ENCODE measurements at regions not wholly inside any gene's neighbourhood (a gene's known extent, or its start where the extent isn't known, plus 50 kb on each side); places are given as distances from the start of the nearest gene placed in this dataset.

DNA sequence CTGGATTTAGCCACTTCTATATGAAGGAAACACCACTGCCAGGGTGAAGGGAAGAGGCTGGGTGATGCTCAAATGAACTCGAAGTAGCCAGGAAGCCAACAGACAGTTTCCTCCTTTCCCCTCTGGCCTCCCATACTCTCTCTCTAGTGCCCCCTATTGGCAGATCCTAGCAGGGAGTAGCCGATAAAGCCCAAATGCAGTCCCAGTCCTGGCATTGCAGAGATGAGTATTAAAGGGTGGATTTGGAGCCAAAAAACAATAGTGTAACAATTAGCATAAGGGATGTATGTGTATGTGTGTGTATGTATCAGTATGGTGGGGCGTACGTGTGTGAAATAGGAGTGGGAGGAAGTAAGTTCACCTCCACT is 213.8 kb upstream of the LDB2 start:
- peak; percentile 10 for DNase-seq (ENCODE audit: low spot score)

DNA sequence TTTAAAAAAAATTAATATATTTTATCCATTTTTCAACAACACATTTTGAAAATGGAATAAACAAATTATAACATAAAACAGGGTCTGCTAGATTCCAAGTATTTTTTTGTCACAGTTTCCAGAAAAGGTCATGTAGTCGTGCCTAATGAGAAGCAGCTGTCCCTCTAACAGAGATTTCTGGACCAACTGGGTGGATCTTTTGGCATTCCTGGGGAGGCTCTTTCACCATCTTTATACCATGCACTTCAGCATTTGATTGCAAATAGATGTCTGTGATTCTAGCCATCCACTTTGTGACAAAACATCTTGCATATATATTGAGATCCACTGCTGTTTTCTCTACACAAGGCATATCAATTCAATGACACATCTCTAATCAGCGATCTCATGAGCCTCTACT is 210.7 kb upstream of the LDB2 start:
- no peak for DNase-seq (ENCODE audit: low spot score)

DNA sequence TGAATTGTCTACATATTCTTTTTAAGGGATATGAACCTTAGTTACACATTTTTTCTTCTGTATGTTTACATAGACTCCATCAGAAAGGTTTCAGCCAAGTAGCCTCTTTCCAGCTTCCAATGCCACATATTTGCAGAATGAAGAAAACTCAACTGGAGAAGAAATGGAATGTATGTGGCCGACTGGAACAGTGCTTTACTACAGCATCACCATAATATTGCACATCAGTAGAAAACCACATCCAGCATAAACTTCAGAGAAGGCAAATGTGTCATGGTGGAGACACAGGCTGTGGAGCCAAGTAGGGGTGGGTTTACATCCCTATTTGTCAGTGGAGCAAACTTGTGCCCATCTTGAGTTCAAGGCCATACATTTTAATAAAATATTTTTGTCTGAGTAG is 204.8 kb upstream of the LDB2 start:
- DNase-seq (ENCODE audit: low spot score): no peak

- no peak for DNase-seq (ENCODE audit: low spot score)
These were observed 200.6 kb upstream of the LDB2 start for GRCh38 chr4:17098996-17099395.

DNA sequence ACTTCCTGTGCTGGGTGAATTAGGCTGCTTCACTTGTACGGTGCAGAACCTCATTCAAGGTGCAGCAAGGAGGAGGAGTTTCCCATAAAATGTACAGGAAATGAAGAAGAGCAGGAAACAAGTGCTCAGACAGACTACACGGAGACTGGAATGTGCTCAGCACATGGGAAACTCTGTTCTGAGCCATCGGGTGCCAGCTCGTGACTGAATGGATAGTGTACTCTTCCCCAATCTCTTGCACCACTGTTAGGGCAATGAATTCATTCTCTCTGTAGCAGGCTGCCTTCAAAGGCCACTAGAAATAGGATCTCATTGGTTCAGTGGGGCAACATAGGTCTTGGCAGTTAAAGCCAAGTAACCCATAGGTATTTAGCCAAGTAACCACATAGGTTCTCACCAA is 200.0 kb upstream of the LDB2 start:
- no peak for DNase-seq (ENCODE audit: low spot score)

DNA sequence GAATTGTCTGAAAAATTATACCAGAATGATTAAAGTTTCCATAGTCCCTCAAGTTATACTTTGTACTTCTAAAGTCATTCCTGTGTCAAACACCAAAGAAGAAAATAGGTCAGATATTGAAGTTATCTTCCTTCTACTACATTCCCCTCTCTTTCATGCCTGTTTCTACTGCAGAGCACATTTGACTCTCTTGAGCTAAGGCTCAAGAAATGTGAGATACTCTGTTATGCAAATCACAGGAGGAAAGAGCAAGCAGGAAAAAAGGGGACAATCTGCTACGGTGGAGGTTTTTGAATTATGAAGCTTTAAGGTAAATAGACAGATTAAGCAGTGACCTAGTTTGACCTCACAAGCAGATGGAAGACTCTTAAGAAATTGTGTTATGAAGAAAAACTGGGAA is 198.9 kb upstream of the LDB2 start:
- no peak for DNase-seq (ENCODE audit: low spot score)

- DNase-seq (ENCODE audit: low spot score): no peak
These were observed 198.2 kb upstream of the LDB2 start for GRCh38 chr4:17096692-17097091.

DNA sequence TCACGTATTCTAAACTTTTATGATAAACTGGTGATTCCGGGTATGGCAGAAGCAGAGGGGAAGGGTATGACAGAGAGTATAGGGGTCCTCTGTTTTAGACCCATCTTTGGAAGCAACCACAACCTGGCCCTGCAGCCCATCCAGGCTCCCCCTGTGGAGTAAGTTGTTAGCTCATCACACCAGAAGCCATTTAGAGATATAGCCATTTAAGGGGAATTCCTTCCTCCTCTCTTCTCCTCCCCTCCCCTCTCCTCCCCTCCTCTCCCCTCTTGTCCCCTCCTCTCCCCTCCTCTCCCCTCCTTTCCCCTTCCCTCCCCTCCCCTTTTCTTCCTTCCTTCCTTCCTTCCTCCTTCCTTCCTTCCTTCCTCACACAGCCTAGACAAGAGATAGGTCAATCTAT is 197.3 kb upstream of the LDB2 start:
- DNase-seq (ENCODE audit: low spot score): no peak

- DNase-seq (ENCODE audit: low spot score): no peak
These were observed 196.4 kb upstream of the LDB2 start for GRCh38 chr4:17094876-17095210.

DNA sequence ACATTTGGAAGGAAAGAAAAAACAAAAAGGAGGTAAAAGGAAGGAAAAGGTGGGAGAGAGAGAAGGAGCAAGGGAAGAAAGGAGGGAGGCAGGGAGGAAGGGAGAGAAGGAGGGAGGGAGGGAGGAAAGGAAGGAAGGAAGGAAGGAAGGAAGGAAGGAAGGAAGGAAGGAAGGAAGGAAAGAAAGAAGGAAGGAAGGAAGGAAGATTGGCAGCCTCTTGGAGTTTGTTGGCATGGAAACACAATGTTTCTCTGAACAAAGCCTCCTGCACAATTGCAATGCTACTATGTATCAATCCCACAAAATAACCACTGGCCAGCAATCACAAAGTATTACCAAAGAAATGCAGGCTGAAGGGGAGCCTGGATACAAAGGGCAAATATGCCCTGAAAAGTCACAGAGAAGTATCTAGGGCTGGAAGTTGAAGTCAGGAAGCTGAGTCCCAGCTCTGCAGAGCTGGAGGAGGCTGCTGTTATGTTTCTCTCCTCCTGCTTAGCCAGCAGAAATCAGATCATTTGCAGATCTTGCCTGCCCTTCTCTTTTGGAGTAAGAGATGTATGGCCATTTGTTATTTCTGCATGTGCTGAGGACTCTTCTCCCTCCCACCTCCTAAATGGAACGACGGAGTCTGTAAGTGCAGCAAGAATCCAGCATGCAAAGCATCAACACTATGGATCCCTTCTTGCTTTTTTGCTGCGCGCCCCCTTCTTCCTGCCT is 195.9 kb upstream of the LDB2 start:
- DNase-seq (ENCODE audit: low spot score): no peak

GRCh38 chr4:17093481-17093880 is 195.0 kb upstream of the LDB2 start:
- no peak for DNase-seq (ENCODE audit: low spot score)

DNA sequence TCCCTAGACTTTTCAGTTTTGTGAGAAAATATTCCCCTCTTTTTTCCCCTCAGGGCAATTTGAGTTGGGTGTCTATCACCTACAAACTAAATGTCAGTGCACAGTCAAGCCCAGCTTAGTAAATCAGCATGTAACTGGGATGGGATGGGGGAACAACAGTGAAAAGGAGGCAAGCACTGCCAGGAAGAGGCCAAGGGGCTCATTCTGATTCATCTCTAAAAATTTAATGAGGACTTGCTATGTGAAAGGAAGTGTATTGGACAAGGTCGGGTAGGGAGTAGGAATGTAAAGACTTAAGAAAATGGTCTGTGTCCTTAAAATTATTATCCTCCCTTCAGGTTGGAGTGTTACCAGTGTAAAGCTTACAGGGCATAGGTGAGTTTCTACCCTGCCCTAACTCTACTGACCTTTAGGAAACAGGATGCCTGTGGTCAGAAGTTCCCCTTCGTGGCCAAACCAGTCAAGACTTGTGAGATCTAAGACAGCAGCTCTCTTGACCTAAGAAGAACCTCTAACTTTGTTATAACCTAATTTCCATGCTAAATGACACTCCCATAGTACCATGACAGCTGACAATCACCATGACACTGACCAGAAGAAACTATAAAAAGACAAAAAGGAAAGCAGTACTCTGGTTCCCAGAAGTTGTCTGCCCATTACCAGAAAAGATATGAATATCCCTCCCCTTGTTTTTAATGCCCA is 194.4 kb upstream of the LDB2 start:
- DNase-seq (ENCODE audit: low spot score): no peak

DNA sequence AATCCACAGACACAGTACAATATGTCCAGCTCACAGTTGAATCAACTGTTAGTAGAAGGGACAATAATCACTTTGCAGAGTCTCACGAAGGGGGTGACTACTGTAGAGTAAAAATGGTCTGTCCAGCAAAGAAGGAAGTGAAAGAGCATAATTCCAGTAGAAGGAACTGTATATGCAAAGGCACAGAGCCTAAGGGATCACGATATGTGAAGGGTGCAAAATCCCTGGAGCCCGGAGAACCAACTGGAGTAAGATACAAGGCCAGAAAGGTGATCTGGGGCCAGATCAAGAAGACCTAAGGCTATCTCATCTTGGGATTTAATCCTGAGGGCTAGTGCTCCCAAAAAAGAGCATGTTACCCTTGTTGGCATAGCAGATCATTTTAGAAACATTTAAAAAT is 192.7 kb upstream of the LDB2 start:
- DNase-seq (ENCODE audit: low spot score): no peak

GRCh38 chr4:17090063-17090462 is 191.6 kb upstream of the LDB2 start:
- DNase-seq (ENCODE audit: low spot score): no peak

- no peak for DNase-seq (ENCODE audit: low spot score)
These were observed 187.0 kb upstream of the LDB2 start for GRCh38 chr4:17085416-17085815.

DNA sequence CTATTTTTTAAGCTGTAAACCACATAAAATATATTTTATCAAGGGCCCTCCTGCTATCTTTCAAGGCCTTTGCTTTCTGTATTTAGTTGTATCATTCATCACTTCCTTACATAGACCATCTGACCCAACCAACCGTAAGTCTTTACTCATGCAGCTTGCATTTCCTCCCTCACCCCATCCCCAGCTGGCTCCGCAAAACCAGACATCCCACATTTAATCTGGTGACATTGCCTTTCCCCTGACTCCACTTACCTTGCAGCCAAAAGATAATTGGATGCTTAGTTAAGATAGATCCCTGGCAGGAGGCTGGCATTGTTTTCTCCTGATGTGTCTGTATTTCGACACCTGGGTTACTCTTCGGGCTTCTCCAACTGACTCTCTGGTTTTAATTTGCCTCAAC is 183.7 kb upstream of the LDB2 start:
- no peak for DNase-seq (ENCODE audit: low spot score)

- DNase-seq (ENCODE audit: low spot score): no peak
These were observed 182.7 kb upstream of the LDB2 start for GRCh38 chr4:17081179-17081578.

DNA sequence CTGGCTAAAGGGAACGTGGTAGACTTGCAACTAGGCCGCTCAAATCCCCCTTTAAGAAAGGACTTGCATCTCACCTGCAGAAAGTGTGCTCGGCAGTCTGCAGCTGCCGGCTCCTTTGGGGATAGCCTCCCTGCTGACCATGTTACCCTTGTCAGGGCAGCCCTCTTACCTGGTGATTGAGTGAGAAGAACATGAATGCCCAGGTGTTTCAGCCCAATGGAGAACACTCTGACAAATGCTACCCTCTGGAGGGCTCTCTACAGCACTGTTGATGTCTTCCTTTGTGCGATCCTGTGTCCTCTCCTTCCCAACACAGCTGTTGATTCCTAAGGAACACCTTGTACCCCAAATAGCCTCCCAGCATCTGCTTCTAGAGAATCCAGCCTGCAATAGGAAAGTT is 178.7 kb upstream of the LDB2 start:
- no peak for DNase-seq (ENCODE audit: low spot score)

GRCh38 chr4:17072483-17072882 is 174.0 kb upstream of the LDB2 start:
- no peak for DNase-seq (ENCODE audit: low spot score)

DNA sequence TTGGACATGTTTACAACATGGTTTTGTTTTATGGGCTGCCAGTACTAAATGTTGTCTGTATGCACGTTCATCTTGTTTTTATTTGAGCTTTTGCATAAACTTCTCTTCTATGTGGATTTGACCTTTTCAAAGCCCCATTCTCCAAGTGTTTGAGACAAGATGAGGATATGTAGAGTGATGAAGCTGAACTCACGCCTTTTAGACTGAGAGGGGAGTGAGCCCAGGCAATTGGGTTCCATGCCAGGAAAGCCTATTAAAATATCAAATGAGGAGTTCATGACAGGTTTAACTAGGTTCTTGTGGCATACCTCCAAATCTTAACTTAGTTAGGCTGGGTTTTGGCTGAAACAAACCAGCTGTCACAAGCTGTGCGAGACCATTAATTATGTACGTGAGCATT is 170.4 kb upstream of the LDB2 start:
- DNase-seq (ENCODE audit: low spot score): no peak

GRCh38 chr4:17068392-17068791 is 169.9 kb upstream of the LDB2 start:
- DNase-seq (ENCODE audit: low spot score): no peak

- no peak for DNase-seq (ENCODE audit: low spot score)
These were observed 168.5 kb upstream of the LDB2 start for GRCh38 chr4:17066972-17067371.

GRCh38 chr4:17066236-17066635 is 167.8 kb upstream of the LDB2 start:
- no peak for DNase-seq (ENCODE audit: low spot score)

GRCh38 chr4:17065821-17066220 is 167.4 kb upstream of the LDB2 start:
- DNase-seq (ENCODE audit: low spot score): no peak

Measured in mucosa of gallbladder (tissue), 1 donor.